Subcutaneous adipose tissue (tissue), 1 donor: ENCODE measurements at regions not wholly inside any gene's neighbourhood (a gene's known extent, or its start where the extent isn't known, plus 50 kb on each side); places are given as distances from the start of the nearest gene placed in this dataset.

Experiments
- TF ChIP-seq, protein P1 (sequence below): fragments of 450-650 bp; IDR thresholded peaks from one replicate; pipeline ENCODE4 v1.5.1; 2016; ENCODE audit warnings: low read depth, mild to moderate bottlenecking, control low read depth, antibody characterized with exemption, moderate library complexity

DNA sequence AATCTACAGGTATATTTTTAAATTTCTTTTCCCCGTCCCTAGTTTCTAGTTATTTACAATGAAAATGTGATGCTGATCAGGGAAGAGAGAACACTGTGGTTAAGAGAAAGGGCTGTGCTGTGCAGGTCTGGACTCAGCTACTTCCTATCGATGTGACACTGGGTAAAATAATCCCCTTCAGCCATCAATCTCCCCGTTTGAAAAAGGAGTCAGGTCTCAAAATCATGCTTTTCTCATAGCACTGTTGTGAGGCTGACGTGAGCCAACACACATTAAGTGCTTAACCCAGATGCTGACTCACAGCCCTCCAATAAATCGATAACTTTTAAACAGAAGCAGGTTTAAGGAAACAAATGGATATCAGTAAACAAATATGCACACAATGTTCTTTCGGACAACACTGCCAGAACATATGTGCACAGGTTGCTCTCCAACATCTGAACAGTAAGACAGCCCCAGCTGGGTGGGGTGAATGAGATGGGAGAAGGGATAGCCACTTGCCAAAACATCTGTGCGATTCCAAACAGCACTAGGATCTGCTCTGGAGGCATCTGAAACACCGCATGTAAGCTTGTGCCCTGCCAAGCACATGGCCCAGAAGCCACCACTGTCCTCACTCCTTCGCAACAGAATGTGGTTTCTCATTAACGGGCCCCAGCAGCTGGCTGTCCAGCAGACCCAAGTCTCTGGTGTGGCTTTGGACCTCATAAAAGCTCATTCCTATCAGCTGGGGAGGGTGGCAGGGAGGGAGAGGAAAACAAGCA, 143.2 kb upstream of the PRICKLE2 start:
- TF ChIP-seq, protein P1, sequence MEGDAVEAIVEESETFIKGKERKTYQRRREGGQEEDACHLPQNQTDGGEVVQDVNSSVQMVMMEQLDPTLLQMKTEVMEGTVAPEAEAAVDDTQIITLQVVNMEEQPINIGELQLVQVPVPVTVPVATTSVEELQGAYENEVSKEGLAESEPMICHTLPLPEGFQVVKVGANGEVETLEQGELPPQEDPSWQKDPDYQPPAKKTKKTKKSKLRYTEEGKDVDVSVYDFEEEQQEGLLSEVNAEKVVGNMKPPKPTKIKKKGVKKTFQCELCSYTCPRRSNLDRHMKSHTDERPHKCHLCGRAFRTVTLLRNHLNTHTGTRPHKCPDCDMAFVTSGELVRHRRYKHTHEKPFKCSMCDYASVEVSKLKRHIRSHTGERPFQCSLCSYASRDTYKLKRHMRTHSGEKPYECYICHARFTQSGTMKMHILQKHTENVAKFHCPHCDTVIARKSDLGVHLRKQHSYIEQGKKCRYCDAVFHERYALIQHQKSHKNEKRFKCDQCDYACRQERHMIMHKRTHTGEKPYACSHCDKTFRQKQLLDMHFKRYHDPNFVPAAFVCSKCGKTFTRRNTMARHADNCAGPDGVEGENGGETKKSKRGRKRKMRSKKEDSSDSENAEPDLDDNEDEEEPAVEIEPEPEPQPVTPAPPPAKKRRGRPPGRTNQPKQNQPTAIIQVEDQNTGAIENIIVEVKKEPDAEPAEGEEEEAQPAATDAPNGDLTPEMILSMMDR = no peak

DNA sequence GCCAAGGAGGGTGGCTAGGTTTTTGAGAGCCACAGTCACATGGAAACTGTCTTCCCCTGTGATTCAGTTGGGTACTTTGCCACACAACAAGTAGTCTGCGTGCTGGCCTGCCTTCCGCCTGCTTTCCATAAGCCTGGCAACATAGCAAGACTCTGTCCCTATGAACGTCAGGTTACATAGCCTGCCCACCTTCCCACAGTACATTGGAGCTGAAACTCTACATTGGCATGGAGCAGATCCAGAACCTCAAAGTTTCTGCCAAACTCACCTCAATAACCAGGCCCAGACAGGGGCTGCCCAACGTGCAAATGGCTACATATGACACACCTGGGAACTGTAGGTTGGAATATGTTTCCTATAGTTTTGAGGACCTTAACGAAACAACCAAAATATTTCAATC, 140.6 kb upstream of the PRICKLE2 start:
- TF ChIP-seq, protein P1 = no peak

DNA sequence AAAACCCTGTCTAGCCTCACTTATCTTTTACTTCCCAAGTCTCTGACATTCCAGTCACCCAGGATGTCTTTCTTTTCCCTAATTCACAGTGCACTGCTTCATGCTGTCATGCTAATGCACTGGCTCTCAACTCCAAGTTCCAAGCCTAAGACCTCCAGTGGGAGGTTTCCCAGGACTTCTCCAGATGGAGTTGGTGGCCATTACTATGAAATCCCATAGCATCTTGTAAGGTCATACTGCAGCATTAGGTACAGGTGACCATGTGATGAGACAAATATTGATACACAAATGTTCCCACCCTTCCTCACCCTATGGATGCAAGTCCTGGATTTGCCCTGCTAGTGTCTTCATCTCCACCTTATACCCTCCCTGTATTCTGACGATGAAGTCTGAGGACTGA, 138.6 kb upstream of the PRICKLE2 start:
- TF ChIP-seq, protein P1 = no peak

DNA sequence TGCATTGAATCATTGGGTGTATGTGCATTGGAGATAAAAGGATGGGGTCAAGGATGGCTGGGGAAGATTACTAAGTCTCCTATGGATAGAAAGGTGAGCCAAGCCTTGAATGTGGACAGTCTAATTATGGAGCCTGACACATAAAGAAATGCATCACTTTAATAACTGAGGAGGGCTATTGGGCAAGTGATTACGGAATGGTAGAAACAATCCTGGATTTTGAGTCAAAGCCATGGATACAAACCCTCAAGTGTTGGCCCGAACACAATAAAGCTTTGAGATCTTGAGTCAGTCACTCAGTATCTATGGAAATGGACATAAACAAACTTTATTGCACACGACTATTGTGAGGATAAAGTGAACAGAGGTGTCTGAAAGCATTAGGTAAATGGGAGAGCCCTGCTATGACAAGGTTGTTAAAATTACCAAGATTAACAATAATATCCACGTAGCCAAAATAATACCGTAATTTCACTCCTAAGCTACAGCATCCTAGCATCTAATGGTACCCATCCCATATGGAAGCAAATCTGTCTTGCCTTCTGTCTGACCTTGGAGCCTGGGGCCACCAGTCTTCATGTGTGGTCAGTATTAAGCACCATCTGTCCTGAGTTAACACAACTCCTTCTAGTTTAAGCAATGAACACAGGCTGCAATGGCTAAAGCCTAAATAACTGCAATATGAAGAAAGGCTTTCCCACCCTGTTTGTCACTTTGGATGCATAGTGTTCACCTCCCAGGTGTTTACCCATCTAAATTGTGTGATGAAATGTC, 136.9 kb upstream of the PRICKLE2 start:
- TF ChIP-seq, protein P1 = no peak

DNA sequence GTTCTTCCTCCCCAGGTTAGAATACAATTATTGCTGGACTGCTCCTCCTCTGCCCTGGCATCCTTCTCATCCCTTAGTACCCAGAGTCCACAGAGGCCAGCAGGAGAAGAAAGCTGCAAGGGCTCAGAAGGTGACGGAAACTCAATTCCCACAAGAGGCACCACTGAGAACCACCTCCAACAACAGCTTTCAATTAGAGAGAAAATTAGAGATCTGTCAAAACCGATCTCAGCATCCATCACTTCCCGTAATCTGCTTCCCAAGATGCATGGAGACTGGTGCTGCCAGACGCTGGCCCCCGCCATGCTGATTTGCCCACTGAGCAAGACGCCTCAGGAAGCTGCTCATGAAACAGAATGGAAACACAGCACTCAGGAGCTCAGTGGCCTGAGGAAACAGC, 135.0 kb upstream of the PRICKLE2 start:
- TF ChIP-seq, protein P1 = no peak

DNA sequence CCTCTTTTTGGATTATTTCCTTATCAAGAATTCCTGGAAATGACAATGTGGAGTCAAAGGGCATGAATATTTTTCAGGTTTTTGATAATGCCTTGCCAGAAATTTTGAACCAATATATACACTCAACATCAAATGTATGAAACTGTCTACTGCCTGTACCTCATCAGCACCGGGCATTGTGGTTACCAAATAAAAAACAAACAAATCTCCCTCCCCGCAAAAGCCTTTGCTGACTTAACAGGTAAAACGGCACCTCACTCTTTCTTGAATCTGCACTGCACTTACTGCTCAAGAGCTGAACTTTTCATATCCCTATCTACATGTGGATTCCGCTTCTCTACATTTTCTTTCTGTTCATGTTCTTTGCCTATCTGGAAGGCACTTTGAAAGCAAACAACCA, 134.5 kb upstream of the PRICKLE2 start:
- TF ChIP-seq, protein P1 = no peak

DNA sequence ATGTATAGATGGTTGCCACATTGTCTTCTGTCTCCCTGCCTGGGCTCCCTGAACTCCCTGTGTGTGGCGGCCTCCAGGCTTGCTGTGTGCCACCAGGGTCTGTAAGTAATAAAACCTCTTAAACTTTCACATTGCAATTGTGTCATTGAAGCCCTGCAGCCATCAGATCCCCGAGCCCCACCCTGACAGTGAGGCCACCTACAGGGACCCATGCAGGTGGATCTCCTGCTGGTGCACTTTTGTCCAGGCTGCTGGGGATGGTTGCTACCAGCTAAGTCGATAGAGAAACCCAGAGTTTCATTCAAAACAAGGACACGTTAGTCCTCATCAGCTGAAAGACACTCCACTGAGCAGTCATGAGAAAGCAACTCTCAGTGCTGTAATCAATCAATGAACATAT, 133.6 kb upstream of the PRICKLE2 start:
- TF ChIP-seq, protein P1 = no peak
